ENCODE measurements at regions not wholly inside any gene's neighbourhood (a gene's known extent, or its start where the extent isn't known, plus 50 kb on each side); places are given as distances from the start of the nearest gene placed in this dataset.
"Not testable (repeated sequence)": the region's sequence is repeated elsewhere in the genome, so short reads cannot be mapped to it uniquely, and the experiment has no call there.

DNA sequence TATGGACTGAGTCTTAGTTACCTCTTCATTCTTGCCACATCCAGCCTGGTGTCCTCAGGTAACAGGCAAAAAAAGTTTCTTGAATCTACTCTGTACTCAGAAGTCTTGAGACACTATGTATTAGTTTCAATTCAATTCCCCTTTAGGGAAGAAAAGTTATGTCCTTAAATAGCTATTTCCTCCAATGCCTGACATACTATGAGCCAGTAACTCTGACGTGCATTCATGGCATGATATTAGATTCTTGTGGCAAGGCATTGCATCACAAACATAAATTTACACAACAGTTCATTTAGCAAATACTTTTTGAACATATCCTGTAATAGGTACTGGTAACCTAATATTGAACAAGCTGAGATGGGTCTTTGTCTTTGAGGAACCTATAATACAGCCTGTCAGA is 109.3 kb upstream of the FOXB1 start:
- DNase-seq: no peak

DNA sequence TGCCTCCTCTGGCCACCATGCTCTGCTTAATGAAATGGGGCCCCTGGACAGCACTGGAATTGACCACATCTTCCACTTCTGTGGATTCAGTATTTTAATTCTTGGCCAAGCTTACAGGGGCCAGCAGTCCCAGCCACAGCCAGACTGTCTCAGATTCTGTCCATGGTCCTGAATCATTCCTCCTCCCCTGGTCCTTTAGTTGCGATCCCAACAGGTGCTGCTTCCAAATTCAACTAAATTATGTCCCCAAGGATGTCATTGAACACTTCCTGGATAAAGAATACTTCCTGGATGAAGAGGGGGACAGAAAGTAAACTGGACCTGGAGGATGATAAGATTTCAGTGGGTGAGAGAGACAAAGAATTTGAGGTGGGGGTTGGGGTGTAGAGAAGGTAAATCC is 111.1 kb upstream of the FOXB1 start:
- no peak for DNase-seq

DNA sequence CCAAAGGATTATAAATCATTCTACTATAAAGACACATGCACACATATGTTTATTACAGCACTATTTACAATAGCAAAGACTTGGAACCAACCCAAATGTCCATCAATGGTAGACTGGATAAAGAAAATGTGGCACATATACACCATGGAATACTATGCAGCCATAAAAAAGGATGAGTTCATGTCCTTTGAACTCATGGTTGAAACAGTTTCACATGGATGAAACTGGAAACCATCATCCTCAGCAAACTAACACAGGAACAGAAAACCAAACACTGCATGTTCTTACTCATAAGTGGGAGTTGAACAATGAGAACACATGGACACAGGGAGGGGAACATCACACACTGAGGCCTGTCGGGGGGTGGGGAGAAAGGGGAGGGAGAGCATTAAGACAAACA is 116.2 kb upstream of the FOXB1 start:
- not testable (repeated sequence) for DNase-seq

DNA sequence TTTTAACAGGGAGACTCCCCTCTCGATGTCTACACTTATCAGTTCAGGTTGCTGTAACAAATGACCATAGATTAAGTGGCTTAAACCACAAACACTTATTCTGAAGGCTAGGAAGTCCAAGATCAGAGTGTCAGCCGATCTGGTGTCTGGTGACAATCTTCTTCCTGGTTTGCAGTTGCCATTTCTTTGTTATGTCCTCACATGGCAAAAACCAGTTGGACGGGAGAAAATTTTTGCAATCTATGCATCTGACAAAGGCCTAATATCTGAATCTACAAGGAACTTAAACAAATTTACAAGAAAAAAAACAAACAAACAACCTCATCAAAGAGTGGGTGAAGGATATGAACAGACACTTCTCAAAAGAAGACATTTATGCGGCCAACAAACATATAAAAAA is 116.9 kb upstream of the FOXB1 start:
- no peak for DNase-seq

DNA sequence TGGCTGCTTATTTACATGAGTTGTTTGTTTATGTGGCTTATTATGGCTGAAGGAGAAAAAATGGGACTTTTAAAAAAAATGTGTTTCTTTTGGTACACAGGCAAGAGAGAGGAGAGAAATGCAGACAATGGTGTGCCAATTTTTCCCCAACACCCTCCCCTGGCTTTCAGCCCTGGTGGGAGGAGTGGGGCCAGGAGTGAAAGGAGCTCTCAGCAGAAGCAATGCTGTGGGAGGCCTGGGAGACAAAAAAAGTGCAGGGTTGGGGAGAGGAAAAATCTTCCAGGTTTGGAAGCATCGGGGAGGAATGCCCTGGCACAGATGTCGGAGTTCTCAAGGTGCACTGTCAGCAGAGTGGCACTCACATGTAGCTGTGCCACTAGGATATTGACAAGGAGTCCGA is 117.7 kb upstream of the FOXB1 start:
- DNase-seq: no peak

DNA sequence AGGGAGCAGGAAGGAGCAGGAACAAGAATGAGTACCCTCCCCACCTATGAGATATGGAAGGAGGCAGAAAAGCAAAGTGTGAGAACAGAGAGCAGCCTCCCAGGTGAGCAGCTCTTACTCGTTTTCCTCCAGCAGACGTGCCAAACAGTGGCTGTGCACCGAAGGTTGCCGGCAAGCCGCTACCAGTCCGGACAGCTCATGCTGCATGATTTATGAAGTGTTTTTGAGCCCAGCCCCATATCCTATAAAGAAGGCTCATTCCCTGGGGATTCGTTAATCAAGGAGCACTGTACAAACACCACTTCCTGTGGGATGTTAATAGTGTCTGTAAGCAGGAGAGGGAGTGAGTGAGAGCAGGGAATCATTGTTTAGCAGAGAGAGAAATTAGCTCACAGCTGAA is 118.3 kb upstream of the FOXB1 start:
- DNase-seq: no peak

DNA sequence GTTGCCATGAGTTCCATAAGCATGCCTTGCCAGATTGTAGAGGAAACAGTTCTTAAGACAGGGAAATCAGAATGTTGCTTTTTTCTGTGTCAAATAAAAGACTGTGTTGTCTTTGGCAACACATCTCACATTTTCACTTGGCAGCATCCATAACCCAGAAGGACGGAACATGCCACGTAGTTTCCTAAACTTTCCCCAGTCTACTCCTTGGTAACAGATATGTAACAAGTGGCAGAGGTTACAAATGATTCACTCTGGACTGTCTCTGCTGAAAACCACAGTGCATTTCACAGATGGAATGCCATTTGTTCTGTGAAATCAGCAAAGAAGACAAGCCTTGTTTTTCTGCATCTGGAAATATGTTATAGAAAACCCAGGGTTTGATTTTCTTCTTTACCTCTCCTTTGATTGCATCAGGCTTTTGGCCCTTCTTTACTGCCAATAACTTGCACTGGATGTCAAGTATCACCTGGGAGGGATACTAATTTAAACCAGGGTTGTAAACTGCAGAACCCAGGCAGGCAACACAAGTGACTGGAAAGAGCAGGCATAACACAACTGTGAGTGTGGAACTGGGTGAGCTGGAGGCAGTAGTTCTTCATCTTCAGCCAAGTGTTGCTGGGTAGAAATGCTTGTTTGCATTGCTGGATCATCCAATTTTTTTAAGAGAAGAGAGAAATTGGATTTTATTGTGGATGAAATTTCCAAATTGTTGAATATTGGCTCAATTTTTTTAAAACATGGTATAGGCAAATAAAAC is 124.4 kb upstream of the FOXB1 start:
- no peak for DNase-seq

DNA sequence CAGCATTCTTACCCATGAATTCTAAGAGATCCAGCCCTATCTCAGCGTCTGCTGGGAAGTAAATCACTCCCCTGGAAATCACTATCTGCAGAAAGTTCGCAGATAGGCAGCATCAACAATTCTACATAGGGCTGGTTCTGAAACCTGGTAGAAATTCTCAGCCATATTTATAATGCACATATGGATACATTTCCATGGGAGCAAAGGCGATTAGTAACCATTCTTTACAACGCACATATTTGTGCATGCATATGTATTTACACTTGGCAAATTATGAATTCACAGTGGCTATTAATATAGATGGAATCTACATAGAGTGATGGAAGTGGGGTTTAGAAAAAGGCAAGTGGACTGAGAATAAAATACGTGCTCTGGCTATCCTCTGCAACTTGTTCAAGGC is 128.0 kb upstream of the FOXB1 start:
- DNase-seq: no peak

DNA sequence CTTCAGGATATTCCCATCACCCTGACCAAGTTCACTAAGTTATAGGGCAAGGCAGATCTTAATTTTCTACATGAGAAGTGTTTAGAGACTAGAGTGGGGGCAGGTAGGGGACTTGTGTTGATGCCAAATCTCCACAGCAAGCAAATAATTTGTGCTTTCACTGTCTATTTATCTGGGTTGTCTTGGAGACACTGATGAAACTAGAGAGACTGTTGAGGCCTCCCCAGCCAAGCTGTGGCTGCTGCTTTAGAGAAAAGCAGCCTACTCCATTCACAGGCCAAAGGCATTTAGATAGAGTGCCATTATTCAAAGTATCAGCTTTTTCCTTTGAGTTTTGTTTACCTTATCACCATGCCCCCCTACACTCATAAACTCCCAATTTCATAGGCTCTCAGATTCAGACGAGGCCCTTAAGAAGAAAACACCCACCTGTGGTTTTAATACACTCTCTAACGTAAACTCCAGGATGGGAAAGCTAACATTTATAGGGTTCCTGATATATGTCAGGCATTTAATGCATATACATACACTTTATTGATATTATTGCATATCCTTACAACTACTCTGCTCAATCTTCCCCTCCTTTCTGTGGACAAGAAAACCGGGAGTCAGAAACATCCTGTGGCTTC is 130.4 kb upstream of the FOXB1 start:
- no peak for DNase-seq

DNA sequence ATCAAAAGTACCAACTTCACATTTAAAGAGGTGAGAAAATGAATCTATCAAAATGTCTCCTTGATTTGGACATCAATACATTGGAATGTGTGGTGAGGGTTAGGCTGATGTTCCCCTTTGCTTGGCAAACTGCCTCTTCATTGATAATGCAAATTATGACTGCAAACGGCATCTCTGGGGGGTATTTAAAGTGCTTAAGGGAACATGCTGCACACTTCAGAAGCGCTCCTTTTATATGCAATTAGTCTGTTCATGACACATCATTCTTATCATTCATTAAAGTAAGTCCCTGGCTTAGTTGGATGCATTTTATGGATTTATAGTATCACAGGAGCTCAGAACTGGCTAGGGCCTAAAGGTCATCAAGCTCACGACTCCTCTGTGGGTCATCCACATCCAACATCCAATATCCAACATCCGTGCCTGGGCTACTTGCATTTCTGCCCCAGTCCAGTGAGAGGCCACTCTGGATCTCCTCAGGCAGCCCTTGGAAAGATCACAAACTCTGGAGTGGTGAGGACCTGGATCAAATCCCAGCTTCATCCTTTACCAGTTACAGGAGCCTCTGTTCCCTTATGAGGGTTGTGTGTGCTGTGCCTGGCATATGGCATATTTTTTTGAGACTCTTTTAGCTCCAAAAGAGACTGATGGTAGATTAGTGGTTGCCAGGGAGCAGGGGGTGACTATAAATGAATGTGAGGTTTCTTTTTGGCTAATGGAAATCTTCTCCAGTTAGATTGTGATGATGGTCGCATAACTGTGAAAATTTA is 136.8 kb upstream of the FOXB1 start:
- DNase-seq: no peak

DNA sequence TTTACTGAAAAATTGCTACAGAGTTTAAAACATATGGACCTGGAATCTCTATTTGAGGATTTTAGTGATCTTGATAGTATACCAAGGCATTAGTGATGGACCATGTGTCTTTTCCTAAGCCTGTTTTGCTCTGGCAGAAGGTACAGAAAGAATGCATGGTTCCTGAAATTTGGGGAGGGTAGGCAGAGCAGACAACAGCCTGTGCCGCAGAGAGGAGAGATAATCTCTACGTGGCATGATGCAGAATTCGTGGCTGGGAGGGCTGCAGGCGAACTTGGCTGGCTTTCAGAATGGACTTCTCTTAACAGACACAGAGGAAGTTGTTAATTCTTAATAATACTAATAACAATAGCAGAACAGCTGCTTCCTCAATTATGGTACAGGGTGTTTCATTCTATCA is 137.5 kb upstream of the FOXB1 start:
- DNase-seq: no peak

DNA sequence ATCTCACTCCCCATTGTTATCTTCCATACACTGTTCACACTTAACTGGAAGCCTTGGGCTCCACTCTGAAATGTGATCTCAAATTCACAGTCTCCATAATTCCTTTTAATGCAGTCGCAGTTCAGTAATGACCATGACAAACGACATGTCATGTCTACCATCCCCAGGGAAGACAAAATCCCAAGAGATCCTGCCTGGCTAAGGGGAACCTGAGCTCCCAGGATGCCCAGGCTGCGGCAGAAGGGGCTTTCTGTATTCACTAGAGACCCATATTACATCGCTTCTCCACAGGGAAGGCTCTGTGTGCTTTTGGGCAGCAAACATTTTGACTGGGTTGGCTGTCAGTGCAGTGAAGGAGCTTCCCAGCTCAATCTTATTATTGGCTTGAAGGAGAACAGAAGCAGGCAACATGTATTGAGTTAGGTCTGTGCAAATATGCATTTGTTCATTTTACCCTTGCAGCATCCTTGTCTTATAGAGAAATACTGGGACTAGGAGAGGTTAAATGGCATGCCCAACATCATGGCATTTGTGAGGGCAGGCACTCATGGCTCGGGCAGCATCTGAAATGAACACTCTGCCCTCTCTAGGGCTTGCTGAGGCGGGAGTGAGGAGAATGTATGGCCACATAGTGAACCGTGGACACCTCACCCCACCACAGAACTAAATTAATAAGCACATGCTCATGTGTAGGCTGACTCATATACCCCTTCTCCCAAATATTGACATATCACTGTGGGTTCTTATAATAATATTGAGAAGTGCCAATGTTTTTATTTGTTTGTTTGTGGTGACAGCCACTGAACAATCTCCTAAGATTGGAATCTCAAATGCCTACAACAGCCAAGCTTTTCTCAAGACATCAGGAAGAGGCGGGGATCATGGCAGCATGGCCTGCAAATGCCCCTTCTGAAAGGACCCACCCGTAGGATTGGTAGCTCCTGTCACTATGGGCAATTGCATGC is 141.6 kb upstream of the FOXB1 start:
- no peak for DNase-seq

DNA sequence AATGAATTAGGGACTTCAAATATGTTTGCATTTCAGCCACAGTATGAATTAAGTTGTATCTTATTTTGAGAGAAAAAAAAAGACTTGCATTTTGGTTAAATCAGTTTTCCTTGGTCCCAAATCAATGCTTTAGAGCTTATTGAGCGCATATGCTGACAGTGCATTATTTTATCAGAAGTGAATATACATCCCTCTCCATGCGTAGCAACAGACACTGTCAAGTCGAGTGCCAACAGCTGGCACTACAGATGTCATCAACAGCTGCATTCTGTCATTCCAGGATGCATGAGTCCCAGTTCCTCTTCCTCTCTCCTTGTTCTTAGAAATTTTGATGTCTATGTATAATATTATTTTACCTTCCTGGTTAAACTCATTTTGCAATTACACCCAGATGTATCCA is 156.1 kb upstream of the FOXB1 start:
- no peak for DNase-seq

DNA sequence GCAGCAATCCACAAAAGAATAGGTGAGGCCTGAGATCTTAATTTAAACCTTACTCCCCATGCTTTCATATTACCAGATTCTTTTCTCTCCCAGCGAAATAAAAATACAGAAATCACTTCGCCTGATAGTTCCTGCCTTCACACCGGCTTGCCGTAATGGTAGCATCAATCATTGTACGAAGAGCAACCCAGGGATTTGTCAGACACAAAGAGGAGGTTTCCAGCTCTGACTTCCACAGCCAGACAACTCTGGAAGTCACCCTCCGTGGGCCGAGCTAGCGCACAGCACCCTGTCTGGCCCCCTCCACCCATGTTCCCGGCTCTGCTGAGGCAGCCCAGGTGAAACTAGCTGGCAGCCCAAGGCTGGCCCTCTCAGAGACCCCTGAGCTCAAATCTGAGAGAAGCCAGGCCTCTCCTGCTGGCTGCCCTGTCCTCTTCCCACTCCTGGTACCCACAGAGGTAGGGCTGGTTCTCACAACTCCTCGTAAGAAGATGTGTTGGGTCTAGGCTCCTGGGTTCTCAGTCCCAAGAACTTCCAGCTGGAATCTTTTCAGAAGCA is 156.9 kb upstream of the BNIP2 start:
- no peak for DNase-seq

DNA sequence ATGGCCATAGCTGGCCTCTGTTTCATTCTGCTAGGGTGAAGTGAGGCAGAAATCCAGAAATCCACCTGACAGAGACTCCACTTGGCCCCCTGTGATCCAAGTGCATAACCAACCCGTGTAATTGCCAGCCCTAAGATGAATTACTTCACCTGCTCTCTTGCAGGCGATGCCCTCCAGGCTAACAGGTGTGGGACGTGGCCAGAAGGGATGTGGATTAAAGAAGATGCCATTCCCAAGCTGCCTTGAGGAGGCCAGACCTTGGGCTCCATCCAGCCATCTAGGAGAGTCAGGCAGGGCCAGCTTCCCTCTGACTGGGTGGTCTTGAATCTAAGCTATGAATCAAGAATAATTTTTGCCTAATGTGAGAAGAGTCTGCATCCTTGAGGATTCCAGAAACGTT is 154.5 kb upstream of the BNIP2 start:
- DNase-seq: no peak

DNA sequence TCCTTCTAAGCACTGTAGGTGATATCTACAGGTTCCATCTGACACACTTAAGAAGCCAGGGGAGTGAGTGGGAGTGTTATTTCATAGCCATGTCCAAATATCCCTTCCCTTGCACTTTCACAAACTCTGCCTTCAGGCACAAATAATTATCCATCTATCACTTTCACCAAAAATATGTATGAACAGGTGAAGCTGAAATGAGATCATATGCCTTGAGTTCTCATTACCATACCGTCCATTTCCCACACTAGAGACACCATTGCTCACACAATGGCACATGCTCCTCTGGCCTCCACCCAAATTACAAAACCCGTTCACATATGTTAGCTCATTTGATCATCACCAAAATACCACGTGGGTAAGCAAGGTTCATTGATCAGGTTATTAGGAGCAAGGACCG is 151.9 kb upstream of the BNIP2 start:
- no peak for DNase-seq

DNA sequence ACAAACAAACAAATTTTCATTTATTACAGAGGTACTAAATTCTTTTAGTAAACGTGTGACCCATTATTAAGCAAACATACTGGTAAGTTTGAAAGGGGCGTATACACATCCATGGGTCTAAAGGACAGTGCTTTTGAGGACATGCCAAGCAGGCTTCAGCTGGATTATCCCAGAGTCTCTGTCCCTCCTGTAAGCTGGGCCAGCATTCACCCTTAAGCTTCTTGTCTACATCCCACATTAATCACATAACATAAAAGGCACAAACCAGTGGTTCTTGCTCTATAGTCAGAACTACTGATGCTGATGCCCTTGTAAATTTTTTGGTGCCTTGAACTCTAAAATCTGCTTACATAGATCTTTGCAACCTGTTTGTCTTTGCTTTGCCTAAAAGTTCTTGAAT is 150.8 kb upstream of the BNIP2 start:
- DNase-seq: no peak

DNA sequence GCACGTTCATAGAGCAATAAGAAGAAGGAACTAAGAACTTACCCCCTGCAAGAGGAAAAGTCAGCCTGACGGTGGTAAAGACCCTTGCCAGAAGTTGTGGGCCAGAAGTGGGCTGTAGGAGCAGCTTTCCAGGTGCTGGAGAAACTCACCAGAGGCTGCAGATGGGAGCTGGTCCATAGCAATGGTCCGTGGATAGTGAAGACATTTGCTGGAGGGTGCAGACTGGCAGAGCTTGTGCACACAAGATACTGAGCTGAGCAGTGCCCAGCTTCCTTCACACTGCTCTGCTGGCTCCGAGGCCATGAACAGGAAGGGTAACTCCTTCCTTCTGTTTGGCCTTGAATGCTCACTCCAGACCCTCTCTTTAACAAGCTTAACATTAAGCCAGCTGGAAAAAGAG is 149.8 kb upstream of the BNIP2 start:
- no peak for DNase-seq

DNA sequence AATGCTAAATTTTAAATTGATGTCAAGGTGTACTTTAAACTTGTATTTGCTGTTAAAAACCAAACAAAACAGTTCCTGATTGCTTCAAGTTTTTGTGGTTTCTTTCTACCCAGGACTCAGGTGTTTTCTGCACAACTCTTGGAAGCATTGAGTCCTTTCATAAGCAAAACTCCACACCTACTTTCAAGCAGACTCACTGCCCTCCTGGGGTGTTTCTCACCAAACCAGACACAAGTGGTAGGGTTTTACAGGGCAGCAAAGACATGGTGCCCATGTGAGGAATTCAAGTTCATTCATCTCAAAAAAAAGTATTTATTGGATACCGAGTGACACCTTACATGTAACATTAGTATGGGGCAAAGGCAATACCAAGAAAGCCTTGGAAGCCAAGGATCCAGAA is 146.7 kb upstream of the BNIP2 start:
- no peak for DNase-seq

DNA sequence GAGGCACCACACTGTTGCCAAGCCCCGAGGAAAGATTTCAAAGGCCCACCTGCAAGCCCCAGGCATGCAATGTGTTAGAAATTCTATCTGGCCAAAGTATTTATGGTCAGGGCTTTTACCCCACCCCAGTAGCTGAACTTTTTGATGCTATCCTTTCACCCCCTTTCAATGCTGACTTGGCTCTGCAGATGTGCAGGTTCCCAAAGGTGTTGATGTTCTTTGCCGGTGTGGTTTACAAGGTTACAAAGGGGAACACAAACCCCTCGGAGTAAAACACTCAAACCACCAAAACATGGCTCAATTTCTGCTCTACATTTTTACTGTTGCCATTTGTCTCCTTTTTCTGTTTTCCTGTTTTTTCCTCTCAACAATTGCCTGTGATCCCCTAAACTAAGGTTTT is 145.4 kb upstream of the BNIP2 start:
- no peak for DNase-seq

DNA sequence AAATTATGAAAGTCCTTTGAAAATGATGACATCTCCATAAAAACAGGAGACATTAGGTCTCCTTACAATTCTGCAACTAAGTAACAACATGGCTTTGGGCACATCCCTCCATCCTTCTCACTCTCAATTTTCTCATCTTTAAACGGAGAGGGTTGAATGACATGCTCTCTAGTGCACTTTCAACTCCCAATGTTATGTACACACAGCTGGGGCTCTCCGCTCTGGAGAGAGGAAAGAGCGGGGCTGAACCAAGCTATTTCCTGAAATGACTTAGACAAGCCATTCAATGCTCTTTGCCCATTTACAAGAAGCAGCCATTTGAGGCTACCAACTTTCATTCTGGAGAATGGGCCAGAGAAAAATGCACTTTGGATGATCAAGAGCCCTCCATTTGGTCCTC is 144.2 kb upstream of the BNIP2 start:
- DNase-seq: no peak

DNA sequence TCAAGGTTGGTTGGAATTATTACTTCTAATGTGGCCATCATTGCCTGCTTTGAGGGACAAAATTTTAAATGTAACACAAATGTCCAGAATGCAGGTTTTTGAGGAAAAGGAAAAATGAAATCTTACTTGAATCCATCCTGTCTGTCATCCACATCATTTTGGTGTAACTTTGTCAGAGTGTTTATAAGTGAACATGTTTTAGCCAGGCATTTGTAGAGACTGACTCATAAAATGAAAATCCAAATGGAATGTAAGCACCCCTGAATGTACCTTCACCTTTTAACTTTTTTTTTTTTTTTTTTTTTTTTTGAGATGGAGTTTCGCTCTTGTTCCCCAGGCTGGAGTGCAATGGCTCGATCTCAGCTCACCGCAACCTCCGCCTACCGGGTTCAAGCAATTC is 141.8 kb upstream of the BNIP2 start:
- no peak for DNase-seq

DNA sequence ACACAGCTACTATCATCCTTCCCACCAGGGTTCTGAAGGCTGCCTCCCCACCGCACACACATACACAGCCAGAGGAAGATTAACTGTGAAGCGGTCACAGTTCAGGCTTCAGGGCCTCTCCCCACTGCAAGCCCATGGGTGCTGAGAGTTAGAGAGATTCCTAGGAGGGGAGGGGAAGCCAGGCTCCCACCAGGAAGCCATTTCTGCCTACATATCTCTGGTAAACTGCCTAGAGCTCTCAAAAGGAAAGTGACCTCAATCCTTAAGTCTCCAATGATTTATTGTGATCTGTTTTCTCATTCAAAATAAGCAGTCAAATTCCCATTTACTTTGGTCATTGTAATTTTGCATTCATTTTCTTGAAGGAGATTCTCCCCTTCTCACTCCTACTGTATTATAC is 141.0 kb upstream of the BNIP2 start:
- no peak for DNase-seq
